ENCODE measurements at regions not wholly inside any gene's neighbourhood (a gene's known extent, or its start where the extent isn't known, plus 50 kb on each side); places are given as distances from the start of the nearest gene placed in this dataset.

DNA sequence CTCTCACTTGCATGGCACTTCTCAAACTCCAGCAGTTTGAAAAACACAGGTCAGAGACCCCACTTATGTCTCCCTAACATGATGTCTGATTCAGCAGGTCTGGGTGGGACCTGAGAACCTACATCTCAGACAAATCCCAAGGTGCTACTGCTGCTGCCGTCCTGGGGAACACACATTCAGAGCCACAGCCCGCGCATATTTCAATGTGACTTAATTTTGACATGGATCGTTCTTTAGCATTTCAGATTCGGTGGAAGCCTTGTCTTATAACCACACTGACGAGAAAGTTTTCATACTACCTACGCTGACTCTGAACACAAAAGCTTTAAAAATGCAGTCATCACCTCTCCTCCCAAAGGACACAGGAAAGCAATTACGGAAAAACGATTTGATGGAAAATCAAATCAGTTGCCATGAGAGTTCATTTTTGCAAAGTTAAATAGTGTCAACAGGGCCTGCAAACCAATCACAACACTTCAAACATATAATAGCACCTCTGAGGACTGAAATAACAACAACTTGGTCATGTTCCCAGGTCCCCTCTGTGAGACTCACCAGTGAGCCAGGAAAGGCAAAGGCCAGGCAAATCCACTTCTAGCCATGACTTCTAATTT, 132.6 kb downstream of the SHANK2 start:
- TF ChIP-seq EZH2phosphoT487 (IDR thresholded peaks at IDR 0.05) (no peak), CTCF (IDR thresholded peaks at IDR 0.05) (no peak)
